UCSD-AML1 (cell line): ENCODE measurements at regions not wholly inside any gene's neighbourhood (a gene's known extent, or its start where the extent isn't known, plus 50 kb on each side); places are given as distances from the start of the nearest gene placed in this dataset.

Experiments used
- DNase-seq: peaks from one replicate; lab custom pipeline; 2025; ENCODE audit not compliant: unreplicated experiment; lab: John Stamatoyannopoulos, UW

DNA sequence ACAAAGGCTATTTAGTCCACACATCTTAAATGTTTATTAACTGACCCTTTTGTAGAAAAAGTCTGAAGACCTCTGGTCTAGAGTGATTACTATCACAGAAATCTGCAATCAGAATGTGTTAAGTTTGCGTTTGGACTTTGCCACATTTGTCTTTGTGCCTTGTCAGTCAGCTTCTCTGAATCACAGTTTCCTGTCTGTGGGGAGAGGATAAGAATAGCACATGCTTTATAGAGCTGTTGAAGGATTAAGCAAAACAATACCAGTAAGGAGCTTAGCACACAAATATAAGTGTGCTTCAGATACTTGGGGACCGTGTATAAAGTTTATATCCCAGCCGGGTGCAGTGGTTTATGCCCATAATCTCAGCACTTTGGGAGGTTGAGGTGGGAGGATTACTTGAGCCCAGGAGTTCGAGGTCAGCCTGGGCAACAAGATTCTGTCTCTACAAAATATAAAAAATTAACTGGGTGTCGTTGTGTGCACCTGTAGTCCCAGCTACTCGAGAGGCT is 63.0 kb upstream of the BTG1 start:
- DNase-seq = no peak

DNA sequence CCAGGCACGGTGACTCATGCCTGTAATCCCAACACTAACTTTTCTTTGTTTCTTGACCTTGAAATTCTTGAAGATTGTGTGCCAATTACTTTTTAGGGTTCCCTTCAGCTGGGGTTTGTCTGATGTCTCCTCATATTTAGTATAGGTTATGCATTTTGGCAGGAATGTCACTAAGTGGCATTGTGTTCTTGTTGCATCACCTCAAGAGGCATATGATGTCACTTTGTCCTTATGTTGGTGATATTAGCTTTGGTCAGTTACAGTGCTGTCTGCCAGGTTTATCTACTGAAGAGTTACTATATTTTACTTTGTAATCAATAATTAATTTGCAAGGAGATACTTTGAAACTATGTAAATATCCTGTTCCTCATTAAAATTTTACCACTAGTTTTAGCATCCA is 61.0 kb upstream of the BTG1 start:
- DNase-seq = no peak

DNA sequence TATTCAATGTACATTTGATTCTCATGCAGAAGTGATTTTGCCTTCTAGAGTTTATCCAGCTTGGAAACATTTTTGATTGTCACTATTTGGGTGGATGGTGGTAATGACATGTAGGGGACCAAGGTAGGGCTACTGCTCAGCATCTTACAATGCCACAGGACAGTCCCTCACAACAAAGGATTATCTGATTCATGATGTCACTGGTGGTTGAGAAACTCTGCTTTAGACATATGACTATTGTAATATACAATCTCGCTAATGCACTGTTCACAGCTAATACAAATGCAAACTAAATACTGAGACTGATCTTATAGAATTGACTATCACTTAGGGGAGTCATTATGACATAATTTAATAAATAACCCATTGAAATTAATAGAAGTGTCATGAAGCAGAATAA is 60.4 kb upstream of the BTG1 start:
- no peak for DNase-seq

DNA sequence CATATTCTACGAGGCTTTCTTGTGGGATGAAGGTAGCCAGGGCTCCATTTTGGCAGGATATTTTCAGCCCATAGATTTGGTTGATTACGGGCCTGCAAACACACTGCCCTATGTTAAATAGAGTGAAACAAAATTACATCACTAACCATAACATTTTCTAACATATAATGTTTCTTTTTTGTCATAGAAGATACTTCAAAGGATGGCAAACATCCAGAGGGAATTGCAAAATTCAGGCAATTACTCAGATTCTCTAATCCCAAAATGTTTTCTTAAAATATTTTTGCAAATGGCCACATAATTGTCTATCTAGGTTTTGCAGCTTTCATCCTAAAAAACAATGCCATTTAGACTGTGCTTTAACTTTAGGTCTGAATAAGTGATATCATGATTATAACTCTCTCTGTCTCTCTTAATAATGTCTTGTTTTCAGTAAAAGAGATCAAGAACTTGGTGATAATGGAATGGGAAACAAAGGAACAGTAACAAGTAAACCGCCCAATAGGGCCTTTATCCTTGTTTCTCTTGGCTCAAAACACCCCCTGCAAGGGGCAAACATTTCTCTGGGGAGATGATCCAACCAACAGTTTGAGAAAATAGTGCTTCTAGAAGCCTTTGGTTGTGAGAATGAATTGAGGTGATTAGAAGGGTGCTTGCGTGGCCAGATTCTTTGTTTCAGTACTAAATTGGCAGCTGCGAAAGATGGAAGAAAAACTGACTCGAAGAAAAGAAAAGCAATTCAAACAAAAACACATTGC is 54.4 kb upstream of the BTG1 start:
- DNase-seq = no peak

DNA sequence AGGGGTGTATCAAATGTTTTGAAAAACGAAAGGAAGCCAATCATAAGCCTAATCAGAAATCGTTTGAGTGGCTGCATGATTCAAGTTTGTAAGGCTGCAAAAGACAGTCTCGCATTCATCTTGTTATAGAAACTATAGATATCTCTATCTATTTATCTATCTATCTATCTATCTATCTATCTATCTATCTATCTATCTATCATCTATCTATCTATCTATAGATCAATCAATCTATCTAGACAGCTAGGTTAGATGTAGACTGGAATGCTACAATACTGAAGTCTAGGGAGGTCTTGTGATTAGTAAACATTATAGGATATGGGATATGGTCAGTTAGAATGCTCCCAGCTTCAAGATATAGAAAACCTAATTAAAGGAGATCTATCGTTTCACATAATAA is 52.2 kb upstream of the BTG1 start:
- DNase-seq = no peak

DNA sequence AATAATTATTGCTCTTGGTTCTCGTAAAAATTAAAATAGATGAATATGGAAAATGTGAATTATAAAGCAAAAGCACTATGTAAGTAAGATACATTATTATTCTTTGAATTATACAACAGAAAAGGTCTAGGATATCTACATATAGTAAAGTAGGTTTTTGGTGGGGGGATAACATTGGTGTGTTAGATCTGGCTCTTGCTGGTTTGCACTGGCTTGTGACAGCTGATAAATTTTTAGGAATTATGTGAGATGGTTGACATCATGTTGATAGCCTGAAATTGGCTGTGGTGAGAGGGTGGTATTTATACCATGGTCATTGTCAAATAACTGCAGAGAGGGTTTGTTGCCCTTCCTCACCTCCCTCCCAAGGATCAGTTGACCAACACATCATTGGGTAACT is 50.7 kb upstream of the BTG1 start:
- DNase-seq = no peak
